ENCODE measurements at regions not wholly inside any gene's neighbourhood (a gene's known extent, or its start where the extent isn't known, plus 50 kb on each side); places are given as distances from the start of the nearest gene placed in this dataset.

DNA sequence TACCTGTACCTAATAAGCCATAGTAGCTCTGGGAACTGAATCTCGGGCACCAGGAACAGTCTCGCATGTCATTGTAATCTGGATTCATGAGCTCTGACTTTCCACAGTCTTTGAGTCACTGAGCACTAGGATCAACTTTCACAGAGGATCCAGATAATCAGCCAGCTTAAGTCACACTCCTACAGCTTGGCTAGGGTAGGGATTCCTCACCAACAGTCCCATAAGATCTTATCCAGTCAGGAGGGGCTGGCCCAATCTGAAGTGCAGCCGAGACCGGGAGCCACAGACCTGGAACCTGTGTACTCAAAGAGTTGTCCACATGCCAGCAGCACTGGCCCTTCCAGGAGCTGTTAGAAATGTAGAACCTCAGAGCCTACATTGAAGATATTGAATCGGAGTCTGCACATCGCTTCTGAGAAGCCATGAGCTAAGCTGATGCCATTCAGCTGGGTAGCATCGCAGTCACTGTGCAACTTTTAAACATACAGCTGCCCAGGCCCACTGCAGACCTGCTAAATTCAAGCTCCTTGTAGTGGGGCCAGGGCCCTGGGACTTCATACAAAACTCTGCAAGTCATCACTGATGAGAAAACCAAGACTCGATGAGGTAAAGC, 538.8 kb upstream of the B3GAT1 start:
- no peak for ATAC-seq (ENCODE audit: low read depth)
- DNase-seq (ENCODE audit: low spot score) = no peak
- peaks cover 13% of the 10 kb centered on the region for H3K4me1 ChIP-seq (ENCODE audit: insufficient read depth, poor library complexity, severe bottlenecking)
- no peak overlapping the region for H3K27ac ChIP-seq (ENCODE audit: poor library complexity, severe bottlenecking)
- no peaks in the 10 kb centered on the region for H3K36me3 ChIP-seq (ENCODE audit: low read depth)
- TF ChIP-seq, protein P1, sequence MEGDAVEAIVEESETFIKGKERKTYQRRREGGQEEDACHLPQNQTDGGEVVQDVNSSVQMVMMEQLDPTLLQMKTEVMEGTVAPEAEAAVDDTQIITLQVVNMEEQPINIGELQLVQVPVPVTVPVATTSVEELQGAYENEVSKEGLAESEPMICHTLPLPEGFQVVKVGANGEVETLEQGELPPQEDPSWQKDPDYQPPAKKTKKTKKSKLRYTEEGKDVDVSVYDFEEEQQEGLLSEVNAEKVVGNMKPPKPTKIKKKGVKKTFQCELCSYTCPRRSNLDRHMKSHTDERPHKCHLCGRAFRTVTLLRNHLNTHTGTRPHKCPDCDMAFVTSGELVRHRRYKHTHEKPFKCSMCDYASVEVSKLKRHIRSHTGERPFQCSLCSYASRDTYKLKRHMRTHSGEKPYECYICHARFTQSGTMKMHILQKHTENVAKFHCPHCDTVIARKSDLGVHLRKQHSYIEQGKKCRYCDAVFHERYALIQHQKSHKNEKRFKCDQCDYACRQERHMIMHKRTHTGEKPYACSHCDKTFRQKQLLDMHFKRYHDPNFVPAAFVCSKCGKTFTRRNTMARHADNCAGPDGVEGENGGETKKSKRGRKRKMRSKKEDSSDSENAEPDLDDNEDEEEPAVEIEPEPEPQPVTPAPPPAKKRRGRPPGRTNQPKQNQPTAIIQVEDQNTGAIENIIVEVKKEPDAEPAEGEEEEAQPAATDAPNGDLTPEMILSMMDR (IDR thresholded peaks at IDR 0.05; ENCODE audit: poor library complexity, severe bottlenecking) = no peak
- H3K9me3 ChIP-seq (ENCODE audit: severe bottlenecking) = no peaks in the 10 kb centered on the region
- H3K27me3 ChIP-seq (ENCODE audit: insufficient read depth, poor library complexity, severe bottlenecking) = no peaks in the 10 kb centered on the region
- no peak overlapping the region for H3K4me3 ChIP-seq (ENCODE audit: severe bottlenecking)

DNA sequence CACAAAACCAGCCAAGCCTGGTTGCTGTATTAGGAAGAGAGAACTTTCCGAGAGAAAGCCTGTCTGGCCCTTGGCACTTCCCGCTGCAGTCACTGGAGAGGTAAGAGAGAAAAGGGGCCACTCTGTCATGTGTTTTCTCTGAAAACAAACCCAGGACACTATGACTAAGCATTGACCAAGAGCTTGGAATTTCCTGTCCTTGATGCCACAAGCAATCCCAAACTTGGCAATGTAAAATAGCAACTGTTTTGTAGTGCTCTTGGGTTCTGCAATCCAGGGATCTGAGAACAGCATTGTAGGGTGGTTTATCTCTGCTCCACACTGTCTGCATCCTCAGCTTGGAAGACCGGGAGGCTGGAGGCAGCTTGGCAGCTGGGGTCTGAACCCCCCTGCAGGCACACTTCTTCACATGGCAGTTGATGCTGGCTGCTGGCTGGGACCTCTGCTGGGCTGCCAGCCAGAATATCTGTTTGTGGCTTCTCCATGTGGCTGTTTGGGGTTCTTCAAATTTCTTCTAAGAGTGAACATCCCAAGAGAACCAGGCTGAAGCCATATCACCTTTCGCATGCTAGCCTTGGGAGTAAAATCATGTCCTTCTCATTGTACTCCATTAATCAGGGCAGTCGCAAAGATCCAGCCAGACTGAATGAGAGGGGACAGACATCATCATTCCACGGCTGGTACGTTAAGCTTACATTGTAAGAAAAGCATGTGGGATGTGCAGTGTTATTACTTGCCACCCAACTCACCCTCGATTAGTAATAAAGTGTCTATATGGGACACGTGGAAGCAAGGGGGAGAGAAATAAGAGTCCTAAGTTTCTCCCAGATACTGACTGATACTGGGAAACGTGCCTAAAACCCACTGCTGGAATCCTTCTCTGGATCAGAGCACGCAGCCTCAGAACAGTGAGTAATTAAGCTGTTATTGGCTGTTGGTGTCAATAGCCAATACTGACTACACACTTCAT, 537.4 kb upstream of the B3GAT1 start:
- Histone ChIP-seq H3K27me3 (ENCODE audit: insufficient read depth, poor library complexity, severe bottlenecking) (no peaks in the 10 kb centered on the region), H3K4me1 (ENCODE audit: insufficient read depth, poor library complexity, severe bottlenecking) (peaks cover 13% of the 10 kb centered on the region), H3K4me3 (ENCODE audit: severe bottlenecking) (no peak overlapping the region), H3K9me3 (ENCODE audit: severe bottlenecking) (no peaks in the 10 kb centered on the region), H3K36me3 (ENCODE audit: low read depth) (no peaks in the 10 kb centered on the region), H3K27ac (ENCODE audit: poor library complexity, severe bottlenecking) (peak overlapping the region; percentile 50)
- DNase-seq (ENCODE audit: low spot score) (no peak), ATAC-seq (ENCODE audit: low read depth) (peak; percentile 76)
- TF ChIP-seq, protein P1 (IDR thresholded peaks at IDR 0.05; ENCODE audit: poor library complexity, severe bottlenecking) = no peak

DNA sequence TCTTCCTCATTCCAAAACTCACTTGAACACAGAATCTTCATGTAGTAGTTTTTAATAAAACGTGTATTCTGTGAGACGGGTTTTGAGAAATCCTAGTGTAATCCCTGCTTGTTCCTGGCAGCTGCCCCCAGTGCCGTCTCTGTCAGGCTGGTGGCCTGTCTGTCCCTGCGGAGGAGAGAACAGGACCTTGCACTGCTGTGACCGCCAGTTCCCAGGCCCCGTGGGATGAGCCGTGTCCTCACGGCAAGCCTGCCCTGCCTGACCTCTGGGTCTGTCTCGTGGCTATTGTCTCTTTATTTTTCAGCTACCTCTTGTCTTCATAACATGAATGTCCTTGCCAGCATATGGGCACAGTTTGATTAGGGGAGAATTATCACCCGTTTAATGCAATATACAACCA, 535.5 kb upstream of the B3GAT1 start:
- Histone ChIP-seq H3K27me3 (ENCODE audit: insufficient read depth, poor library complexity, severe bottlenecking) (no peaks in the 10 kb centered on the region), H3K4me3 (ENCODE audit: severe bottlenecking) (no peak overlapping the region), H3K36me3 (ENCODE audit: low read depth) (no peaks in the 10 kb centered on the region), H3K27ac (ENCODE audit: poor library complexity, severe bottlenecking) (no peak overlapping the region), H3K9me3 (ENCODE audit: severe bottlenecking) (no peaks in the 10 kb centered on the region), H3K4me1 (ENCODE audit: insufficient read depth, poor library complexity, severe bottlenecking) (peaks cover 13% of the 10 kb centered on the region)
- ATAC-seq (ENCODE audit: low read depth) (no peak), DNase-seq (ENCODE audit: low spot score) (no peak)
- TF ChIP-seq, protein P1 (IDR thresholded peaks at IDR 0.05; ENCODE audit: poor library complexity, severe bottlenecking) = no peak

DNA sequence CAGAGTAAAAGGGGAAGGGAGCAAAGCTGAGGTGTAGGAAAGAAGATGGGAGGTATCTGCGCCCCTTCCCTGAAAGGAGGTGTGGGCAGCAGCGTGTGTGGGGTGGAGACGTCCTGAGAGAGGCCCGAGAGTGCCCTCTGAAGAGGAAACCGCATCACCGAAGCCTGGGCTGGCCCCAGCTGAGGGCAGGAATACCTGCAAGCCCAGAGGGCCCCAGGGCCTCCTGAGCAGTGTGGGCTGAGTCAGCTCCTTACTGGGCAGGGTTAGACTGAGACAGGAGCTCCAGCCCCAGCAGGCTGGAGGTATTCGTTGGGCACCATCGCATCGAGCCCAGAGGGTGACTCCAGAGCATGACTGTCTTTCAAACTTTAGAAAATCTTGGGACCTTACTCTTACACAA, 534.0 kb upstream of the B3GAT1 start:
- peak; percentile 71 for ATAC-seq (ENCODE audit: low read depth)
- TF ChIP-seq, protein P1 (IDR thresholded peaks at IDR 0.05; ENCODE audit: poor library complexity, severe bottlenecking) = no peak
- DNase-seq (ENCODE audit: low spot score) = no peak
- H3K27ac ChIP-seq (ENCODE audit: poor library complexity, severe bottlenecking) = no peak overlapping the region
- no peaks in the 10 kb centered on the region for H3K36me3 ChIP-seq (ENCODE audit: low read depth)
- no peaks in the 10 kb centered on the region for H3K27me3 ChIP-seq (ENCODE audit: insufficient read depth, poor library complexity, severe bottlenecking)
- H3K9me3 ChIP-seq (ENCODE audit: severe bottlenecking) = no peaks in the 10 kb centered on the region
- no peak overlapping the region for H3K4me3 ChIP-seq (ENCODE audit: severe bottlenecking)
- peaks cover 13% of the 10 kb centered on the region for H3K4me1 ChIP-seq (ENCODE audit: insufficient read depth, poor library complexity, severe bottlenecking)
